ENCODE measurements at regions not wholly inside any gene's neighbourhood (a gene's known extent, or its start where the extent isn't known, plus 50 kb on each side); places are given as distances from the start of the nearest gene placed in this dataset.
A peak's percentile ranks its signal among the peaks of the same experiment; 100 is the strongest.

GRCh38 chr9:81522716-81523551 is 166.4 kb downstream of the TLE1 start:
- H3K27ac ChIP-seq: no peak overlapping the region
- peak; percentile 60 for DNase-seq (ENCODE audit: low spot score)
- POLR2A ChIA-PET (ENCODE audit: low non-redundant PET): no interaction called here
- CTCF ChIA-PET: interaction anchor here (0.6 to 1.6 kb wide), 29 partner anchors 11 to 1834 kb away, joined by 3 to 7 read pairs (median 3); no protein-coding TSS in a partner anchor
- TF ChIP-seq, protein P1, sequence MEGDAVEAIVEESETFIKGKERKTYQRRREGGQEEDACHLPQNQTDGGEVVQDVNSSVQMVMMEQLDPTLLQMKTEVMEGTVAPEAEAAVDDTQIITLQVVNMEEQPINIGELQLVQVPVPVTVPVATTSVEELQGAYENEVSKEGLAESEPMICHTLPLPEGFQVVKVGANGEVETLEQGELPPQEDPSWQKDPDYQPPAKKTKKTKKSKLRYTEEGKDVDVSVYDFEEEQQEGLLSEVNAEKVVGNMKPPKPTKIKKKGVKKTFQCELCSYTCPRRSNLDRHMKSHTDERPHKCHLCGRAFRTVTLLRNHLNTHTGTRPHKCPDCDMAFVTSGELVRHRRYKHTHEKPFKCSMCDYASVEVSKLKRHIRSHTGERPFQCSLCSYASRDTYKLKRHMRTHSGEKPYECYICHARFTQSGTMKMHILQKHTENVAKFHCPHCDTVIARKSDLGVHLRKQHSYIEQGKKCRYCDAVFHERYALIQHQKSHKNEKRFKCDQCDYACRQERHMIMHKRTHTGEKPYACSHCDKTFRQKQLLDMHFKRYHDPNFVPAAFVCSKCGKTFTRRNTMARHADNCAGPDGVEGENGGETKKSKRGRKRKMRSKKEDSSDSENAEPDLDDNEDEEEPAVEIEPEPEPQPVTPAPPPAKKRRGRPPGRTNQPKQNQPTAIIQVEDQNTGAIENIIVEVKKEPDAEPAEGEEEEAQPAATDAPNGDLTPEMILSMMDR (conservative IDR thresholded peaks at IDR 0.05; ENCODE audit: low read depth): peak; percentile 72

- H3K27ac ChIP-seq: no peak overlapping the region
- TF ChIP-seq, protein P1 (conservative IDR thresholded peaks at IDR 0.05; ENCODE audit: low read depth): no peak
- no peak for DNase-seq (ENCODE audit: low spot score)
- ChIA-PET CTCF (interaction anchor here (0.7 to 1.5 kb wide), 2 partner anchors 17 to 1833 kb away, joined by 3 read pairs; no protein-coding TSS in a partner anchor), POLR2A (ENCODE audit: low non-redundant PET) (no interaction called here)
Measured at GRCh38 chr9:81521892-81522291, 167.5 kb downstream of the TLE1 start.

- TF ChIP-seq, protein P1 (conservative IDR thresholded peaks at IDR 0.05; ENCODE audit: low read depth): no peak
- no peak overlapping the region for H3K27ac ChIP-seq
- ChIA-PET CTCF (interaction anchor here (0.6 kb wide), 1 partner anchor 199 kb away, joined by 3 read pairs; no protein-coding TSS in a partner anchor), POLR2A (ENCODE audit: low non-redundant PET) (interaction anchor here (0.7 kb wide), 1 partner anchor 170 kb away, joined by 3 read pairs; the partner anchor contains the start of gene TLE1)
- DNase-seq (ENCODE audit: low spot score): no peak
Measured at GRCh38 chr9:81519816-81520495, 169.4 kb downstream of the TLE1 start.

DNA sequence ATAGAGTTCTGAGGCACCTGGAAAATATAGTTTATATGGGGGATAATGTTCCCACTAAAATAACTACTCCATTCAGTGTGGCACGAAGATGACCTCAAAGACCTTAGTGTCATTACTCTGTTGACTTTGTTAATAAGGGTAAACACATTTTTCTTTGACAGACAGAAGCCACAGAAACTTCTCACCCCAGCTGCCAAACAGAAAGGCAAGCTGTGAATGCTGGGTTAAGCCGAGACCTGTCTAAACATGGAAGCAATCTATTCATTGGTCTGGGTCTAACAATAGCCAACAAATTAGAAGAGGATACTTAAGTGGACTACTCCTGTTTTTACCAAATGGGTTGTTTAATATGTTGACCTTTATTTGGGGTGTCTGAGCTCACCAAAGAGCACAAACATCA is 171.4 kb downstream of the TLE1 start:
- ChIA-PET CTCF (interaction anchor here (0.7 kb wide), 1 partner anchor 325 kb away, joined by 3 read pairs; no protein-coding TSS in a partner anchor), POLR2A (ENCODE audit: low non-redundant PET) (no interaction called here)
- no peak for DNase-seq (ENCODE audit: low spot score)
- TF ChIP-seq, protein P1 (conservative IDR thresholded peaks at IDR 0.05; ENCODE audit: low read depth): no peak
- no peak overlapping the region for H3K27ac ChIP-seq

GRCh38 chr9:81513059-81513458 is 176.3 kb downstream of the TLE1 start:
- no peak overlapping the region for H3K27ac ChIP-seq
- ChIA-PET CTCF (no interaction called here), POLR2A (ENCODE audit: low non-redundant PET) (no interaction called here)
- no peak for DNase-seq (ENCODE audit: low spot score)
- TF ChIP-seq, protein P1 (conservative IDR thresholded peaks at IDR 0.05; ENCODE audit: low read depth): no peak

GRCh38 chr9:81512641-81513040 is 176.7 kb downstream of the TLE1 start:
- H3K27ac ChIP-seq: no peak overlapping the region
- ChIA-PET POLR2A (ENCODE audit: low non-redundant PET) (no interaction called here), CTCF (no interaction called here)
- no peak for DNase-seq (ENCODE audit: low spot score)
- TF ChIP-seq, protein P1 (conservative IDR thresholded peaks at IDR 0.05; ENCODE audit: low read depth): no peak
